Body of pancreas (tissue), 4 donors: ENCODE measurements at regions not wholly inside any gene's neighbourhood (a gene's known extent, or its start where the extent isn't known, plus 50 kb on each side); places are given as distances from the start of the nearest gene placed in this dataset.

Experiments used
- POLR2A ChIP-seq, 3 donors: fragments of 450-650 bp; IDR thresholded peaks; one replicate each; pipeline ENCODE4 v1.6.1; 2016; ENCODE audit warnings: antibody characterized with exemption in 3 of 3, mild to moderate bottlenecking in 2 of 3
- TF ChIP-seq, protein P1 (sequence below), 7 experiments: fragments of 450-650 bp in 4 of 7; fragments of 200-600 bp in 3 of 7; sonication (generic) in 3 of 7; IDR thresholded peaks; one replicate each; pipeline ENCODE4 v1.5.1; 2016 to 2019; ENCODE audit warnings: antibody characterized with exemption in 7 of 7

DNA sequence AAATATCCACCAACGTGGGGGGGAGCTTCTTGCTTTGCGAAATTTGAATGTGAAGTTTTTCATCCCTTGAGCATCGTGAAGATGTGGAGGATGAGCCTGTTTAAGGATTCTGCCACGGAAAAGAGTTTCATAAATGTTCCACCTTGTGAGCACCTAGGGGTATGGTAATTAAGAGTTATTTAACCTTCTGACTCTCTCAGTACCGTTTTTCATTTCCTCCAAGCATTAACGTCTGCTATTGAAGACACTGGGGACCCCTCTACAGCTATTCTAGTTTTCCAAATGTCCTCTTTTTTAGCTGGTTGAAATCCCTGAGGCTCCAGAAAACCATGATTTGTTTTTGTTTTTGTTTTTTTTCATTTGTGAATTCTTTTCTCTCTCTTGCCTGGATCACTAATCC, 79.1 kb upstream of the GALNT2 start:
- TF ChIP-seq POLR2A (IDR thresholded peaks at IDR 0.05) = no peak
- TF ChIP-seq, protein P1, sequence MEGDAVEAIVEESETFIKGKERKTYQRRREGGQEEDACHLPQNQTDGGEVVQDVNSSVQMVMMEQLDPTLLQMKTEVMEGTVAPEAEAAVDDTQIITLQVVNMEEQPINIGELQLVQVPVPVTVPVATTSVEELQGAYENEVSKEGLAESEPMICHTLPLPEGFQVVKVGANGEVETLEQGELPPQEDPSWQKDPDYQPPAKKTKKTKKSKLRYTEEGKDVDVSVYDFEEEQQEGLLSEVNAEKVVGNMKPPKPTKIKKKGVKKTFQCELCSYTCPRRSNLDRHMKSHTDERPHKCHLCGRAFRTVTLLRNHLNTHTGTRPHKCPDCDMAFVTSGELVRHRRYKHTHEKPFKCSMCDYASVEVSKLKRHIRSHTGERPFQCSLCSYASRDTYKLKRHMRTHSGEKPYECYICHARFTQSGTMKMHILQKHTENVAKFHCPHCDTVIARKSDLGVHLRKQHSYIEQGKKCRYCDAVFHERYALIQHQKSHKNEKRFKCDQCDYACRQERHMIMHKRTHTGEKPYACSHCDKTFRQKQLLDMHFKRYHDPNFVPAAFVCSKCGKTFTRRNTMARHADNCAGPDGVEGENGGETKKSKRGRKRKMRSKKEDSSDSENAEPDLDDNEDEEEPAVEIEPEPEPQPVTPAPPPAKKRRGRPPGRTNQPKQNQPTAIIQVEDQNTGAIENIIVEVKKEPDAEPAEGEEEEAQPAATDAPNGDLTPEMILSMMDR (IDR thresholded peaks at IDR 0.05) = no peak
